Activated T-helper 1 cell treated with Interleukin-2 at 50 U/mL for 16 hours (primary cell): ENCODE measurements at regions not wholly inside any gene's neighbourhood (a gene's known extent, or its start where the extent isn't known, plus 50 kb on each side); places are given as distances from the start of the nearest gene placed in this dataset.

Experiments
- DNase-seq: peaks from one replicate; pipeline ENCODE4 v3.0.0-alpha.2; 2020; ENCODE audit warnings: low read depth

- DNase-seq, result no peak
Observed at GRCh38 chr13:22189176-22190048, 518.5 kb downstream of the FGF9 start.

GRCh38 chr13:22193070-22193469 lies 522.2 kb downstream of the FGF9 start:
- no peak for DNase-seq

GRCh38 chr13:22194106-22194805 lies 523.4 kb downstream of the FGF9 start:
- no peak for DNase-seq

- DNase-seq, result no peak
Observed at GRCh38 chr13:22195726-22196125, 524.9 kb downstream of the FGF9 start.

GRCh38 chr13:22196777-22197176 lies 525.9 kb downstream of the FGF9 start:
- no peak for DNase-seq

GRCh38 chr13:22198001-22198400 lies 527.1 kb downstream of the FGF9 start:
- no peak for DNase-seq

- DNase-seq, result no peak
Observed at GRCh38 chr13:22198641-22199217, 527.9 kb downstream of the FGF9 start.

- DNase-seq, result no peak
Observed at GRCh38 chr13:22200440-22200839, 529.6 kb downstream of the FGF9 start.

GRCh38 chr13:22201375-22201925 lies 530.6 kb downstream of the FGF9 start:
- no peak for DNase-seq

- no peak for DNase-seq
Observed at GRCh38 chr13:22210134-22210930, 539.5 kb downstream of the FGF9 start.

GRCh38 chr13:22211876-22212275 lies 541.0 kb downstream of the FGF9 start:
- no peak for DNase-seq

GRCh38 chr13:22212576-22212975 lies 541.7 kb downstream of the FGF9 start:
- DNase-seq, result no peak

GRCh38 chr13:22214184-22214583 lies 543.3 kb downstream of the FGF9 start:
- no peak for DNase-seq

- DNase-seq, result no peak
Observed at GRCh38 chr13:22218797-22219196, 547.9 kb downstream of the FGF9 start.

GRCh38 chr13:22219709-22220108 lies 548.8 kb downstream of the FGF9 start:
- DNase-seq, result no peak

- DNase-seq, result no peak
Observed at GRCh38 chr13:22220151-22221135, 549.6 kb downstream of the FGF9 start.

GRCh38 chr13:22223411-22223810 lies 552.5 kb downstream of the FGF9 start:
- DNase-seq, result no peak

GRCh38 chr13:22226086-22226485 lies 555.2 kb downstream of the FGF9 start:
- no peak for DNase-seq

- no peak for DNase-seq
Observed at GRCh38 chr13:22227895-22228294, 557.0 kb downstream of the FGF9 start.

GRCh38 chr13:22229916-22230315 lies 559.0 kb downstream of the FGF9 start:
- DNase-seq, result no peak

GRCh38 chr13:22232186-22232585 lies 561.3 kb downstream of the FGF9 start:
- DNase-seq, result no peak
